SJSA1 (cell line): ENCODE measurements at regions not wholly inside any gene's neighbourhood (a gene's known extent, or its start where the extent isn't known, plus 50 kb on each side); places are given as distances from the start of the nearest gene placed in this dataset.
A peak's percentile ranks its signal among the peaks of the same experiment; 100 is the strongest.

Experiments used
- DNase-seq, 2 experiments: peaks; one replicate each; pipeline ENCODE4 v3.0.0-alpha.2; 2015 to 2020; ENCODE audit warnings: low spot score in 2 of 2, low read depth in 1 of 2
- H3K27ac ChIP-seq: fragments of 250-450 bp; sonication (Bioruptor Pico); 2 replicates; pipeline ENCODE4 v1.5.1; 2020; ENCODE audit warnings: mild to moderate bottlenecking, moderate library complexity
- H3K27me3 ChIP-seq: fragments of 250-450 bp; sonication (Bioruptor Pico); replicated peaks from 2 replicates; pipeline ENCODE4 v1.5.1; 2020; ENCODE audit warnings: mild to moderate bottlenecking, moderate library complexity
- H3K36me3 ChIP-seq: fragments of 250-450 bp; sonication (Bioruptor Pico); 2 replicates; pipeline ENCODE4 v1.5.1; 2020; ENCODE audit warnings: mild to moderate bottlenecking
- H3K4me1 ChIP-seq: fragments of 250-450 bp; sonication (Bioruptor Pico); replicated peaks from 2 replicates; pipeline ENCODE4 v1.6.1; 2021; ENCODE audit warnings: mild to moderate bottlenecking
- H3K4me3 ChIP-seq: fragments of 250-450 bp; sonication (Bioruptor Pico); 2 replicates; pipeline ENCODE4 v1.5.1; 2020; ENCODE audit warnings: mild to moderate bottlenecking
- H3K9me3 ChIP-seq: fragments of 250-450 bp; sonication (Bioruptor Pico); replicated peaks from 2 replicates; pipeline ENCODE4 v1.5.1; 2020; ENCODE audit warnings: mild to moderate bottlenecking

DNA sequence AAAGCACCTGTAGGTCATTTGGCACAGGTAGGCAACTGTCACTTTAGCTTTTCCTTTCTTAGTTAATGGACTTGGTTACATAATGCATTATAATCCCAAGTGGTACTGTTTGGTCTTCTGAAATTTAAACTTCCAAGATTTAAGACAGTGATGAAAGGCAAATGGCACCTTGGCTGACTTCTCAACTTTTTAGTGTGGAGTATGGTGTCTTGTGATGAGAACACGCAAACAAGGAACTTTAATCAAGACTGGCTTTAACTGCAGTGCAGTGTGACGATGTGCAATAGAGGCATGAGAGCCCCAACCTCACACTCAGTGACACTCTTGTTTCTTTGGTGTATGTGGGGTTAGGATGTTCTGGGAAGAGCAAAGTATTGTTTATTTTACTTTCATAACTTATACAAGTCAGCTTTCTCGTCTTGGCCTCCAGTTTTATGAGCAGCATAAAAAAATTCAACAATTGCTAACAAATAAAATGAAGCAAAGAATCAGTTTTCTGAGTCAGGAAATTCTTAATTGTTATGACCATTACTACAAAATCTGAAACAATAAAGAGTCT, 171.9 kb downstream of the MAD2L1 start:
- H3K4me3 ChIP-seq, result no peak overlapping the region
- H3K36me3 ChIP-seq, result no peaks in the 10 kb centered on the region
- no peaks in the 10 kb centered on the region for H3K27me3 ChIP-seq
- no peaks in the 10 kb centered on the region for H3K9me3 ChIP-seq
- DNase-seq, result no peak
- H3K4me1 ChIP-seq, result no peaks in the 10 kb centered on the region
- H3K27ac ChIP-seq, result no peak overlapping the region

DNA sequence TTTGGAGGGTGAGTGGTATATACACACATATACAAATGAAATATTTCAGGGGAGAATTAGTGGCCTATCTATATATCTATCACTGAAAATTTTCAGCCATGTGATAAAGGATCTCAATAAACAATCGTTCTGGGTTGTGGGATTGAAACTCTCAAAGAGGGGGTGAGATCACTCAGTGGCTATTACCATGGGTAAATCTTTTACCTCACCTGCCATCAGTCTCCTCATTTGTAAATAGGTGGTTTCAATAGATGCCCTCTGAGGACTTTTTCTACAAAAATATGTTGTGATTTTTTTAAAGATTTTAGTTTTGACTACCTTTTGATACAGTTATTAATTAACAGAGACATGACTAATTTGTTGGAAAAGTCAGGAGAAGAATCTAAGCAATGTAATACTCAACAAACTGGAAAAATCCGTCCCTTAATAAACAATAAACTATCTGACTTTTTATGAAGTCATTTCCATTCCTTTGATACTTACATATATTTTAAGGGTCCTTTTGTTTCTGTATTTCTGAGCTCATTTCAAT, 192.8 kb downstream of the MAD2L1 start:
- DNase-seq, result no peak
- Histone ChIP-seq H3K36me3 (no peaks in the 10 kb centered on the region), H3K27me3 (no peaks in the 10 kb centered on the region), H3K4me3 (no peak overlapping the region), H3K4me1 (no peaks in the 10 kb centered on the region), H3K9me3 (no peaks in the 10 kb centered on the region), H3K27ac (no peak overlapping the region)

DNA sequence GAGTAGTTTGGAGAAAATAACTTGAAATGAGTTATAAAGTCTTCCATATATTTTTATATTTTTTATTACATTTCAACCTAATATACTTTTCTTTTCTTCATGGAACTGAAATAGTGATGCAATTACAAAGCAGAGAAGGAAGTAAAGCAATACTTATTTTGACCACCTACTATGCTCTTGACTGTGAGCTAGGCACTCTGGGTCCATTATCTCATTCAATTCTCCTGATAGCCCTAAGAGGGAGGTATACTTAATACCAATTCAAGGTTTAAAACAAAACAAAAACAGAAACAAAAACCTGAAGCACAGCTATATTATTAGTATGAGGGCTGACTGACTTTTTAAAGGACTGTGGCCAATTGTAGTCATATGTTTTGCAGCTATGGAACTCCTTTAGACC, 193.5 kb downstream of the MAD2L1 start:
- no peak for DNase-seq
- no peaks in the 10 kb centered on the region for H3K9me3 ChIP-seq
- H3K27ac ChIP-seq, result no peak overlapping the region
- H3K4me1 ChIP-seq, result no peaks in the 10 kb centered on the region
- H3K4me3 ChIP-seq, result no peak overlapping the region
- H3K27me3 ChIP-seq, result no peaks in the 10 kb centered on the region
- no peaks in the 10 kb centered on the region for H3K36me3 ChIP-seq

DNA sequence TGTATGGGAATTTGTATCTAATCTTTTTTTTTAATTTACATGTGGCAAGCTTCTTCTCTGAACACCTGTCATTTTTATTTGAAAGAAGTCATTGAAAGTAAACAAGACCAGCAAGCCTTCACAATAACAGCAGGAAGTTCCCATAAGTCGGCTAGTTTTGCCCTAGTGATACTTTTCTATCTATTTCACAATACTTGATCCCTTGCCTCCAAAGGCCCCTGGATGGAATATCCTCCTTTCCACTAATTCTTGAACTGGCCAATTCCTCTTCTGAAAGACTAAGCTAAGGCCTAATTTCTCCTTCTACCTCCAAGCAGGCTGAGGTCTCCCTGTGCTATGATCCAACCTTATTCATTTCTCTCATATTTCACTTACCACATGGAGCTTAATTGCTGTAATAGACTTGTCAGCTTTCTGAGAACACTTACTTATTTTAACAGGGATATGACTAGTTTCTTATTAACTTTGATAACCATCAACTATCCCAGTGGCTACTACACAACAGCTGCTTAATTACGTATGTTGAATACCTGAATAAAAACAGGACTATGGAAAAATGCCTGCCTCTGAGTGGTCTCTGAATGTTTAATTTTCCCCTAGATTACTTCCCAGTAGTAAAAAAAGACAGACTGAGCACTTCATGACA, 194.2 kb downstream of the MAD2L1 start:
- H3K27me3 ChIP-seq, result no peaks in the 10 kb centered on the region
- no peaks in the 10 kb centered on the region for H3K4me1 ChIP-seq
- H3K9me3 ChIP-seq, result no peaks in the 10 kb centered on the region
- DNase-seq, result no peak
- no peak overlapping the region for H3K4me3 ChIP-seq
- no peak overlapping the region for H3K27ac ChIP-seq
- no peaks in the 10 kb centered on the region for H3K36me3 ChIP-seq

DNA sequence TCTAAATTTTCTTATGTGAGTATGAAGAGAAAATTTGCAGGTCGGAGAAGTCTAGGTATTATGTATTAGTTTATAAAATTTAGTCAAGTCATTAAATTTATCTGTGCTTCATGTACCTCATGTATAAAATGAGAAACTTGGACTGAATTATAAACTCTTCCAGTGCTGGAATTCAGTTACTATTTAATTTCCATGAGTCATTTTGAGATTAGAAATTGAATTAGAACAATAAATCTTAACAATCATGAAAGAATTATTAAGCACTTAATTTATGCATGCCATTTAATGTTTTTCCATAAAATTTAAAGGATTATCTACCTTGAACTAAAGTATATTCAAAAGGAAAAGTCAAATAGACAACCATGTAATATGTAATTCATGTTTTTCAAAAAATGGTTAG, 195.8 kb downstream of the MAD2L1 start:
- Histone ChIP-seq H3K9me3 (no peaks in the 10 kb centered on the region), H3K4me1 (no peaks in the 10 kb centered on the region)
- DNase-seq, result no peak

DNA sequence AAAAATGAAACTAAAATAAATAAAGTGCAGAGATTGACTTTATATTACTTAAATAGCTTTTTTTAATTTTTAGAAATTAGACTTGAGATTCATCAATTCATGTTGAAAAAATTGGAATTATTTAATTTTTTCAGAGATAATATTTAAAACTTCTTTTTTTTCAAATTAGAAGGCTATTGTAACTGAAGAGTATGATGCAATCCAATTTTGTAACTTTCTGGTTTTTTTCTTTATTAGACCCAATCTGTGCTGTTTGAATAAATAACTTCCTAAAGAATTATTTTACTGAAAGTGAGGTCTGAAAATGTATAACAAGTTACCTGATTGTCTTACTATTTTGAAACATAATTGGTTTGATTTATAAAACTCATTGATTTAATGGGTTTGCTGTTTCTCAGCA, 200.9 kb downstream of the MAD2L1 start:
- Histone ChIP-seq H3K27ac (no peak overlapping the region), H3K4me3 (no peak overlapping the region), H3K9me3 (no peaks in the 10 kb centered on the region), H3K4me1 (no peaks in the 10 kb centered on the region), H3K27me3 (no peaks in the 10 kb centered on the region), H3K36me3 (no peaks in the 10 kb centered on the region)
- no peak for DNase-seq

More for the DNA sequence above, 195.8 kb downstream of the MAD2L1 start:
- Histone ChIP-seq H3K27me3 (no peaks in the 10 kb centered on the region), H3K4me3 (no peak overlapping the region), H3K27ac (no peak overlapping the region), H3K36me3 (no peaks in the 10 kb centered on the region)

DNA sequence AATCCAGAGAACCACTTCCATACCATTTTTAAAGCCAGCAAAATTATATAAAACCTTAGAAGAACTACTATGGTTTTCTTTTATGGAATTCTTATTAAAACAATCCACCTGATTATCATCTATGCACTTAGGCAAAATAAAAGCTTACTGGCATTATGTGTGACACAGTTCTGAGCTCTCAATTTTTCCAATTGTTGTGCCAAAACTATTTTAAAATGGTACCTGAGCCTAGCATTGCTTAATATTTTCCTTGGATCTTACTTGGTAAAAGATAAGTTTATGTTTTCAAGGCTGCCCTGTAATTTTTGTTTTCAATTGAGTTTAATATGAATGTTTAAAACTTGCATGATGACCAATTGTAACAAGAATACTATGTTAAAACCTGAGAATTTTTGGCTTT, 201.3 kb downstream of the MAD2L1 start:
- Histone ChIP-seq H3K27ac (no peak overlapping the region), H3K36me3 (no peaks in the 10 kb centered on the region), H3K4me3 (no peak overlapping the region), H3K9me3 (no peaks in the 10 kb centered on the region), H3K27me3 (no peaks in the 10 kb centered on the region), H3K4me1 (no peaks in the 10 kb centered on the region)
- DNase-seq, result no peak

DNA sequence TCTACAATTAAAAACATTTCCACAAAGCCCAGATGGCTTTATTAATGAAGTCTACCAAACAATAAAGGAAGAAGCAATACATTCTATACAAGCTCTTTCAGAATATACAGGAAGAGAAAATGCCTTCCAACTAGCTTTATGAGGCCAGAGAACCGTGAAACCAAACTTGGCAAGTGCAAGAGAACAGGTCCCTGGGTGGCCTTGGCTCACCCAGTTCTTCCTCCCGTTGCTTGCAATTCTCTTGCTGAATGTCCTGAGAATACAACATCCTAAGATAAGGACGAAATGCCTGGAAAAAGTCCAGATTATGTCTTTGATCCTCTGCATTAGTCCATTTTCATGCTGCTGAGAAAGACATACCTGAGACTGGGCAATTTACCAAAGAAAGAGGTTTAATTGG, 204.9 kb downstream of the MAD2L1 start:
- no peak for DNase-seq
- Histone ChIP-seq H3K4me3 (no peak overlapping the region), H3K27ac (no peak overlapping the region), H3K27me3 (no peaks in the 10 kb centered on the region), H3K4me1 (no peaks in the 10 kb centered on the region), H3K9me3 (no peaks in the 10 kb centered on the region), H3K36me3 (no peaks in the 10 kb centered on the region)

DNA sequence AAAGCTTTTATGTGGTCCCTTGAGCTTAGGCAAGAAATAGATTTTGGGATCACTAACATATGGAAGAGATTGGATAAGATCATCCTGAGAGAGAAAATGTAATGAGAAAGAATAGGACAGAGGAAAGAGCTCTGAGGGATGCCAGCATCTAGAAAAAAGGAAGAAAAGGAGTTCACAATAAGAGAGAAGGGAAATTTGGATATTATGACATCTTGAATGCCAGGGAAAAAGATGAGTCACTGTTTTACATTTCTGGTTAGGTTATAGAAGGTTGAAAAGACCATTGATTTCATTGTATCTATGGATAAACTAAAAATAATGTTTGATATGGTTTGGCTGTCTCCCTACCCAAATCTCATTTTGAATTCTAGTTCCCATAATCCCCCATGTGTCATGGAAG, 208.5 kb downstream of the MAD2L1 start:
- Histone ChIP-seq H3K9me3 (no peaks in the 10 kb centered on the region), H3K27ac (no peak overlapping the region), H3K4me1 (no peaks in the 10 kb centered on the region; the same call in 1 of the 2 replicates), H3K36me3 (no peaks in the 10 kb centered on the region), H3K4me3 (no peak overlapping the region), H3K27me3 (no peaks in the 10 kb centered on the region)
- no peak for DNase-seq

DNA sequence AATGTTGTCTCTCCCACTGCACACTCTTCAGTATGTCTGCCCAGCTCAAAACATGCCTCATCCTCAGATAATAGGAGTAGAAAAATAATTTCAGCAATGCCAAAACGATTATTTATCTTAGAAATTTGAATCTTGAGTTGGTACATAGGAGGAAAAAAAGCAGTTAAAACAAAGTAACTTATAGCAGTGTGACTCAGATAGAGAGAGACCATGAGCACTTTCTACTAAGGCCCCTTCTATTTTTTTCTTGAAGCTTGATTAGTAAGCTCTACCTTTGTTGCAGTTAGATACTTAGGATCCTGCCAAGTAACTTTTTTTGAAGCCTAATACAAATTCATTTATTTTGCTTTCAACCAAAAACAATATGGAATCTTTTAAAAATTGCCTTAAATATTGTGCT, 212.3 kb downstream of the MAD2L1 start:
- no peaks in the 10 kb centered on the region for H3K9me3 ChIP-seq
- no peak overlapping the region for H3K4me3 ChIP-seq
- no peaks in the 10 kb centered on the region; the same call in 1 of the 2 replicates for H3K4me1 ChIP-seq
- H3K27me3 ChIP-seq, result no peaks in the 10 kb centered on the region
- H3K36me3 ChIP-seq, result no peaks in the 10 kb centered on the region
- H3K27ac ChIP-seq, result no peak overlapping the region
- DNase-seq, result no peak

DNA sequence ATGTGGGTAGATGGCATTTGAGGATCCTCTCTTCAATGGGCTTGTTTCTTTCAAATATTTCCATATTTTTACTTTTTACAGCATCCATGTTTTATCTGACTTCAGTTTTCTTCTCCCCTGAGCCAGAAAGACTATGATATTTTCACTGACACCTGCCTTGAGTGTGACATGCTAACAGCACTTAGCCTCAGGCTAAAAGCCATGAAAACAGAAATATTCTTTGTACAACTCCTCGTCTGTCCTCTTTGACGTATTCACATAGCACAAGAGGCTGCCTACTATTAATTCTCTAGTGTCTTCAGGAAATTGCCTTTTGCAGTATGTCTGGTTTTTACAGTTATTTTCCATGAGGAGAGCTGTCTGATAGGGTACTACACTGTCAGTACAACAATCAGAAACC, 215.0 kb downstream of the MAD2L1 start:
- Histone ChIP-seq H3K4me3 (no peak overlapping the region), H3K4me1 (no peaks in the 10 kb centered on the region; the same call in 1 of the 2 replicates), H3K36me3 (no peaks in the 10 kb centered on the region), H3K27me3 (no peaks in the 10 kb centered on the region), H3K9me3 (no peaks in the 10 kb centered on the region), H3K27ac (no peak overlapping the region)
- no peak for DNase-seq

DNA sequence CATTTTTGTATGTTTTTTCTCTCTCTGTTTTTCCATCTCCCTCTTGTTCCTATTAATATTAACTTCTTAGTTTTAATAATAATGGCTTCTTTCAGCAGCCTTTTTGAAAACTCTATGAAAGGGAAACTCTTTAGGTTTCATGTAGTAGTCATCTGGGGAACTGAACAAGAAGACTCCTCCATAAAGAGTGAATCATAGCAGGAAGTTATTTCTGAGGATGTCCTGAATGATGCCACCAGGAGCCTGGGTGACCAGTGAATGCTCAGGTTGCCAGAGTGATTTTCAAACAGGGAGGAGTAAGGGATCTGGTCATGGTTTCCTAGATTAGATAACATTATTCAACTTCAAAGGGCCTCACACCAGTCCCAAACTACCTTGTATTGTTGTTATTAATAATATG, 212.8 kb upstream of the PDE5A start:
- Histone ChIP-seq H3K27ac (no peak overlapping the region), H3K9me3 (no peaks in the 10 kb centered on the region), H3K4me1 (no peaks in the 10 kb centered on the region), H3K27me3 (no peaks in the 10 kb centered on the region), H3K36me3 (no peaks in the 10 kb centered on the region), H3K4me3 (no peak overlapping the region)
- no peak for DNase-seq

DNA sequence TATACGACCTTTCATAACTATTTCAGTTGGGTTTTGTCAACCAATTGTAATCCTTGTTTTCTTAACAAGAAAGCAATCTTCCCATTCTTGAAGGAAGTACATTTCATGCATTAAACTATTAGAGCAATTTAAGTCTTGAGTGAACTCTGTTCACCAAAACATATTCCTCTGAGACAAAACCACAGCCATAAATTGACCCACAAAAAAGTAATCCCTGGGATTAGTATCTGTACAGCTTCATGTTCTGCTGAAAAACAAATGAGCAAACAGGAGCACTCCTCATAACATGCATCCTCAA, 207.0 kb upstream of the PDE5A start:
- Histone ChIP-seq H3K36me3 (no peaks in the 10 kb centered on the region), H3K4me1 (peaks cover 44% of the 10 kb centered on the region), H3K4me3 (no peak overlapping the region), H3K9me3 (no peaks in the 10 kb centered on the region), H3K27ac (peak overlapping the region; percentile 95), H3K27me3 (no peaks in the 10 kb centered on the region)
- peak in 1 of 2 experiments; percentile 30 for DNase-seq

DNA sequence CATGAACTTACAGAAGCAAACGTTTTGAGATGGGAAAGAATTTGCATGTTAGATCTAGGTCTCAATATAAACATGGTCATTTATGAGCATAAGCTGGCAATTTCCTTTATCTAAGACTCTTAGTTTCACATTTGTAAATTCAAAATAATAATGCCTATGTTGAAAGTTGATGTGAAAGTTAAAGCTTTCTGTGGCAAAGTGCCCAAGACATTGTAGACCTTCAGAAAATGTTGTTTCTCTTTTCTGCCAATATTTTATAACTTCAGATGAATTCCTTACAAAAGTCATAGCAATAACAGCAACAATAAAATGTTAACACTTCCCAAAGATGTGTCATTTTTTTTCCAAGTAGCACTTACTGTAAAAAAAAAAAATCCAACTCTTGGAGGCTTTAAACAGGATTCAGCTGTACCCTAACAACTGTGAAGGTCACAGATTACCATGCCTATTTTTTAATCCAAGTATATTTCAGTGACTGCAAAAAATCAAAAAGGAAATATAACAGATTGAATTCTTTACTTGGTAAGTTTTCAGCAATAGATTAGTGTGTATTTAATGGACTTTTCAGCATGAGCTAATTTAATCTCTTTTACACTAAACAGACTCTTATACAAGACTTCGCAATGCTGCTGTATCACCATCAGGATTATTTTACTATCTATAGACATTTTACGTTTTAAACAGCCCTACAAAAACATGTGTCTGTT, 206.5 kb upstream of the PDE5A start:
- H3K36me3 ChIP-seq, result no peaks in the 10 kb centered on the region
- DNase-seq, result peak in 1 of 2 experiments; percentile 14
- peaks cover 44% of the 10 kb centered on the region for H3K4me1 ChIP-seq
- H3K9me3 ChIP-seq, result no peaks in the 10 kb centered on the region
- H3K27me3 ChIP-seq, result no peaks in the 10 kb centered on the region
- H3K4me3 ChIP-seq, result no peak overlapping the region
- peak overlapping the region; percentile 95 for H3K27ac ChIP-seq
